DMS53 (cell line): ENCODE measurements at regions not wholly inside any gene's neighbourhood (a gene's known extent, or its start where the extent isn't known, plus 50 kb on each side); places are given as distances from the start of the nearest gene placed in this dataset.
"Not testable (repeated sequence)": the region's sequence is repeated elsewhere in the genome, so short reads cannot be mapped to it uniquely, and the experiment has no call there.

Source experiments
- DNase-seq: peaks from one replicate; lab custom pipeline; 2025; lab: John Stamatoyannopoulos, UW

DNA sequence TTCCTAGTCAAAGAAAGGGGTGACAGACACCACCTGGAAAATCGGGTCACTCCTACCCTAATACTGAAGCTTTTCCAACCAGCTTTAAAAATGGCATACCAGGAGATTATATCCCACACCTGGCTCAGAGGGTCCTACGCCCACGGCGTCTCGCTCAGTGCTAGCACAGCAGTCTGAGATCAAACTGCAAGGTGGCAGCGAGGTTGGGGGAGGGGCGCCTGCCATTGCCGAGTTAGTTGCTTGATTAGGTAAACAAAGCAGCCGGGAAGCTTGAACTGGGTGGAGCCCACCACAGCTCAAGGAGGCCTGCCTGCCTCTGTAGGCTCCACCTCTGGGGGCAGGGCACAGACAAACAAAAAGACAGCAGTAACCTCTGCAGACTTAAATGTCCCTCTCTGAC is 127.1 kb downstream of the NXPE2 start:
- not testable (repeated sequence) for DNase-seq

DNA sequence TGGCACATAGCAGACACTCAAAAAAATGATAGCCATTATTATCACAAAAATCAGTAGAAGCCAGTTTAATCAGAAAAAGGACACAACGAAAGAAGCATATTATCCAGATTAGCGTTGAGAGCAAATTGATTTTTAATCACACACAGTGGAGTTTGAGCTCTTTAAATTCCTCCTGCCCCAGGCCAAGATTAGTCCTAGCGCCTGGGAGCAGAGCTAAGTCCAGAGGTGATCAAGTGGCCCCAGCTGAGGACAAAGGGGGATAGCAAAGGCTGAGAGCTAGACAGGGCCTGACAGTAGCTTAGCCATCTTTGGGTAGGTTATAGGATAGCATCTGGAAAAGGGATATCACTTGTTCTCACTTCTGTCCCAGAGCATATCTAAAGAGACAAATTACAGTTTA is 133.6 kb downstream of the NXPE2 start:
- no peak for DNase-seq

DNA sequence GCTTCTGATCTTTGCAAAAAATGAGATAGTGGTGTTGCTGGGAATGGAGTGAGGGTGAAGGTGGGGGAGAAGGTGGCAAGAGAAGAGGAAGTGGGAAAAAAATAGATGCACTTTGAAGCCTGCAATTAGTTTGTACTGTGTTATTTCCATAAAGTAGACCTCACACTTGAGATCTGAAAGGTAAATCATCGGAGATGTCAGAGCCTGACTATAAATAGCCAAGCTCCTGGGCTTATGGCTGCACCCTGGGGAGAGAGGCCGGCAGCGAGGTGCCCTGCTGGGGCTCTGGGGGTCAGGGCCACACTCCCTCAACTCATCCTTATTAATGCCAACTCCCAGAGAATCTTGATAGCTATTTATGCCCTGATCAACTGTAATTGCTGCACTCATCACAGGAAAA is 134.4 kb downstream of the NXPE2 start:
- no peak for DNase-seq

DNA sequence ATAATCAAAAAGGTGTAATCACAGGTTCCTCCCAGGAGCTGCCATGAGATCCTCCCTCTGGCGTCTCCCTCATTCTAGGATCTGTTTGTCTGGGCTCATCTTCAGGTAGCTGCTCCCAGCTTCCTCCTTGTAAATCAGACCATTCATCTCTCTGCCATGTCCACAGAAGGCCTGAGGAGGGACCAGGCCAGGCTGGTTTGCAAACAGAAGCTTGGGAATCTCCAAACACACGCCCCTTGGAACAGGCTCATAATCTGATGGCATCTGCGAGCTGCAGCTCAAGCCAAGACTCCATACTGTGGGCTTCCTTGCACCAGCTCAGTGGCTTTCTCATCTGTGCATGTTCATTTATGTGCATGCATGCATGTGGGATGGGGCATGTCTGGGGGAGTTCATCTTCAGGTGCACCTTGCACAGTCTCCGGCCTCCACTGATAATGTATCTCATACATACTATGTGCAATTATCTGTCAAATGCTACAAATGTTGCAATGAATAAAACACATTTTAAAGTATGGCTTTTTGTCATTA is 134.9 kb downstream of the NXPE2 start:
- DNase-seq, result no peak

- DNase-seq, result no peak
Measured at GRCh38 chr11:114815176-114815575, 136.8 kb downstream of the NXPE2 start.

- no peak for DNase-seq
Measured at GRCh38 chr11:114815761-114816160, 137.4 kb downstream of the NXPE2 start.

GRCh38 chr11:114816791-114817190 is 138.5 kb downstream of the NXPE2 start:
- DNase-seq, result no peak

DNA sequence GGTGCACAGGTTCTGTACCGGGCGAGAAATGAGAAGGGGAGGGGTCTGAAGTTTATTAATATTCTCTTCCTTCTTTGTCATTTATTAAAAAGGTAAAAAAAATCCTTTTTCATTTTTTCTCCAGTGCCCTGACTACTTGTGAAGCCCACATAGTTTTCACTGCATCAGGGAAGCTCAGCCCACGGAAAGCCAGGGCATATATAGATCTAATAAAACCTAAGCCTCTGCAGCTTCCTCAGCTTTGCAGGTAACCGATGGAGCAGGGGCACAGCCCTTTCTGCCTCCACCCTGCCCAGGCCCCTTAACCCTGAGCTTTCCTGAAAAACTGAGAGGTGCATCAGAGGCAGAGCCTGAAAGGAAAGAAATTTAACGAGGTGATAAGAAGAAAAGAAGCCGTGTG is 140.1 kb downstream of the NXPE2 start:
- no peak for DNase-seq

DNA sequence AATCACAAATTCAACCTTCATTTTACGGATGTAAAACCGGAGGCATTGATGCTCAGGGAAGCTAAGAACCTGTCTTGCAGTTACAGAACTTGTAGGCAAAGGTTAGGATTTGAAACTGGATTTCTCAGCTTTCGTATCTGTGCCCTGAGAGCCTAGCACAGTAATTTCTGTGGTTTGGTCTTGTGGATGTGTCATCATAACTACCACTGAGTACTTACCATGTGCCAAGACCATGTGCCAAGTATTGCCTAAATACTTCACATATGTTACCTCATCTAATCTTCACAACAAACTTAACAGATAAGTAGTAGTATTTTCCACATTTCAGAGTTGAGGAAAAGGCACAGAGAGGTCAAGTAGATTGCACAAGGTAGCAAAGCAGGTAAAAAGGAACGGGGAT is 140.7 kb downstream of the NXPE2 start:
- no peak for DNase-seq

DNA sequence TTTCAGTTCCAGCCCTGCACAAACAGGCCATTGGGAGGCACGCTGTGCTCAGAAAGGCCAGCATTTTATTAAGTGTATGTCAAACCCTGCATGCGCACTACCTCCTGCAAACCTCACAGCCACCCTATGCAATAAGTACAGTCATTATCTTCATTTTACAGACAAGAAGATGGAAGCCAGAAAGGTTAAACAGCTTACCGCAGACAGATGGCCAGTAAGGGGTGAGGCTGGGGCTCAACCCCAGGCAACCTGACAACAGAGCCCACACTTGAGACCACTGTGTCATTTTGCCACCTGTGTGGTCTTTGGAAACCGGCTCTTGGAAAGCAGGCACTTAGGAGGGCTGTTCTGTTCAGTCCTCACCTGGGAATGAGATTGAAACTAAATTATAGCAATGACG is 142.3 kb downstream of the NXPE2 start:
- DNase-seq, result no peak

DNA sequence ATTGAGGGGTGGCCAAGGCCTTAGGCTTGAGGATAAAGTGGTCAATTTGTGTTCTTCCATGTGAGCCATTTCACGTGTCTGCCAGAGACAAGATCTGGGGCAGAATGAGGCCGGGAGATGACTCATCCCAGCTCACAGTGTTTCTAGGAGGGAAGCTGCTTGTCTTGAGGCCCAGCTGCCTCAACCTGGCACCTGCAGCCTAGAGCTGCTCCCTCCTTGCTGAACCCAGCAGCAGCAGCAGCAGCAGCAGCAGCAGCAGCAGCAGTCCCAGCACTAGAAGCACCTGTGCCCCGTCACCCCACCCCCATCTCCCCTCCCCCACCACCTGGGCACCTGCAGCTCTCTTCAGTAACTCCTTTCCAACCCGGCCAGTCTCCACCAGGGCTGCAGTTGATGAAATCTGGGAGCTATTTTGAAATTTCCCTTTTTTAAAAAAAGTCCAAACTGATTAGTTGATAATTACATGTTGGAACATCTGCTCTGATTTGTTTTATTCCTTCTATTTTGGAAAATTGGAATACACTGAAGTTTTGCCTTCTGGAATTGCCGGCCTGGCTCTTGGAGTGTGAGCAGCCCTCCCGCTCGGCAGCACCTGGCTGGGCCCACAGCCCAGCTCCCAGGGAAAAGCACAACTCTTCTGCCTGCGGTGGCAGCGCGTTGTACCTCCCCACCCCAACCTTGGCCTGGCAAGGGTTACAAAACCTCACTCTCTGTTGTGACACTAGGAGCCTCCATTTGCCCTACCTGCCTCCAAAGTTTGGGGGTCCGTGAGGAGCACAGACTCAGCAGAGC is 143.5 kb downstream of the NXPE2 start:
- DNase-seq, result peak; percentile 95

GRCh38 chr11:114826910-114827442 is 148.6 kb downstream of the NXPE2 start:
- peak; percentile 18 for DNase-seq

DNA sequence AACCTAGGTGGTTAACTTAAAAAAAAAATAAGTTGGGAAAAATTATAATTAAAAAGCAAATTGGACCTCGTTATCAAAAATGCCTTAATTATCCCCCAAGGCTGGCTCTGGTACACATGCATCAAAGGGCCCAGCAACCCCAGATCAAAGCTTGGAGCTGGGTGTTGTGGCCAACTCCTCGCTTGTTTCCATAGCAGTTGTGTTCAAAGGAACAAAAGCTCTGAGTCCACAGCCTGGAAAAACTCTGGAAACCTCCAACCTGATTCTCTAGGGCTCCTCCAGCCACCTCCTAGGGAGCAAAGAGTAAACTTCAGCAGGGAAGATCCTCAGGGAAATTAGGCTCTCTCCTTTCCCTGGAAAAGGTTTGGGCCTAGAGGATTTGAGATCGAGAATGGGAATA is 149.4 kb downstream of the NXPE2 start:
- no peak for DNase-seq

DNA sequence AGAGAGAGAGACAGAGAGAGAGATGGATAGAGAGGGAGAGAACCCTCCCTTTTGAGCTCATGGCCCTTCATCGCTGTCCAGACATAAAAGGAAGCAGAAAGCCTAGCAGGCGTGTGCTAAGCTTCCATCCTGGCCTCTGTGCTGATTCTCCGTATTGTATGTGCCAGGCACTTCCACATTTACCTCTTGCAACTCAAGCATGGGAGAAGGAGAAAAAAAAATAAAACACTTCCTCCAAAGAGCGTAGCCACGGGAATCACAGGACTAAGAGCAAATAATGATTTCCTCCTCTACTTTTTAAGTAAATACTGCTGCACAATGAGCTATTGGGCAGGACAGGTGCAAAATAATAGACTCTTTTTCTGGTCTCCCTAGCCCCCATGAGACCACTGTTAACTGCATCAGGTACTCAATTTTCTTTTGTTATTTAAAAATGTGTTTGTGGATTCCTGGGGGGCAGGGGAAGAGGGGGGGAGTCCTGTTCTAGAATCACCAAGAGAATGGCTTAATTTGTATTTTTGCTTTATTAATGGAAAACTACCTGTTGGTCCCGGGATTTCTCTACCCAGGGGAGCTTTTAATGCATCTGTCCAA is 154.3 kb downstream of the NXPE2 start:
- peak; percentile 97 for DNase-seq

DNA sequence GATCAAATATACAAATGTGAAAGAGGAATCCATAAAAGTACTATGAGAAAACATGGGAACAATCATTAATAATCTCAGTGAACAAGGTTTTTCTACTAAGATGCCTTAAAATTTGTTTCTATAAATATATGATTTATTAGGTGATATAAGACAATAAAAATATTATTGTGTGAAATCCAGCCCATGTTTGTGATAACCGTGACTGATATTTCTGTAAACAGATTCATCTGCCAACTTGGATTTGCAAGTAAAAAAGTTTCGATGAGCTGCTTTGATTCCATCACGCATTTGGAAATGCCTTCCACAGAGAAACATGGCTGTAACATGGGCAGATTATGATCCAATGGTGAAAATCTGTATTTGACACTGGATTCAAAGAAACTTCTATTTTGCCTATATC is 157.8 kb downstream of the NXPE2 start:
- no peak for DNase-seq

- no peak for DNase-seq
Measured at GRCh38 chr11:114844896-114845295, 166.6 kb downstream of the NXPE2 start.

GRCh38 chr11:114845766-114846415 is 167.6 kb downstream of the NXPE2 start:
- no peak for DNase-seq

DNA sequence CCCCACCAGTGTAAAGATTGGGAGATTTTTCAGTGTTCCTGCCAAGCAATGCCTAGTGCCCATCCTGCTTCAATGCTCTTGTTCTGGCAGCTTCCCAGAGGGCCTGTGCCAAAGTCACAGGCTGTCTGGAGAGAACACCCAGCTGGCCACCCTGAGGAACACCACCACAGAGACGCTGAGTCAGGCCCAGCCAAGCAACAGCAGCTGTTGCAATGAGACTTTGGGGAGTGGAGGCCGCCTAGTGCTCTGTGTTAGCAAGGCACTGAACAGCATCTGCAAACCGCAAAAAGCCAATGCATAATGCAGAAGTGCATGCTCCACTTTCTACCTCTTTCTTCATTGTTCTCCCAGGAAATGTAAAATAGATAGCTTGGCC is 168.1 kb downstream of the NXPE2 start:
- peak; percentile 47 for DNase-seq

GRCh38 chr11:114847306-114847975 is 169.1 kb downstream of the NXPE2 start:
- DNase-seq, result peak; percentile 19

- no peak for DNase-seq
Measured at GRCh38 chr11:114848027-114848426, 169.7 kb downstream of the NXPE2 start.

- no peak for DNase-seq
Measured at GRCh38 chr11:114857281-114857680, 179.0 kb downstream of the NXPE2 start.

- DNase-seq, result no peak
Measured at GRCh38 chr11:114864896-114865295, 186.6 kb downstream of the NXPE2 start.
